Activated CD4-positive, alpha-beta T cell treated with anti-CD3 and anti-CD28 coated beads, Interleukin-2, Interleukin-6, amounts not matched to agents 100 ng/mL and 50 ng/mL, durations not matched to agents 16 hours and 8 hours (primary cell): ENCODE measurements at regions not wholly inside any gene's neighbourhood (a gene's known extent, or its start where the extent isn't known, plus 50 kb on each side); places are given as distances from the start of the nearest gene placed in this dataset.
"Not testable (repeated sequence)": the region's sequence is repeated elsewhere in the genome, so short reads cannot be mapped to it uniquely, and the experiment has no call there.

Experiments
- DNase-seq: peaks from one replicate; pipeline ENCODE4 v3.0.0-alpha.2; 2020

DNA sequence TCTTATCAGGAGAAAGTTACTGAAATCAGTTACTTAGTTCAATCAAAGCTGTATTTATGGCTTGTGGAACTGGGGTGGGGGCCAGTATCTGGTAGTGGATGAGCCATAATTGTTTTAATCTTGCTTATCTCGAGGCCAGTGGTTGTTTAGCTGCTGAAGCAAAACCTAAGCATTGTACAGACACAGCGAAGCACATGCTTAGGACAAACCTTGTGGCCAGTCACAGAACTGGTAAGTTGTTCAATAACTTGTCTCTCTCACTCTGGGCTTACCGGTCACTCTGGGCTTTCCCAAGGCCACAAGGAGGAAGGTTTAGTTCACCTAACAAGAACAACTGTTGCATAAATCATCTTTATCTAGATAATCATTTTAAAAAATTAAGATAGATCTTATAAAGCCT, 296.6 kb upstream of the NETO1 start:
- DNase-seq, result no peak

DNA sequence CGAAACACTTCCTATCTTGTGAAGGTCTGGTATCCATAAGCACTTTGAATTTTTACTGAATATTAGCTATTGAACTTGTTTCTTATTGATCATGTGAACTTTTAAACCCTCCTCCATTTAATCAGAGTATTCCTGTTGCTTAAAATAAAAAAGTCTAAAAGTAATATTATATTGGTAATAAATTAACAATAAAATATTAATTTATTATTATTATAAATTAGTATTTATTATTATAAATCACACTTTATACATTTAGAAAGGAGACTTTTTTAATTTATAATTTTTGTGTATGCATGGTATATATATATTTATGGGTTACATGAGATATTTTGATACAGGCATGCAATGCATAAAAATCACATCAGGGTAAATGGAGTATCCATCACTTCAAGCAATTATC, 295.4 kb upstream of the NETO1 start:
- no peak for DNase-seq

DNA sequence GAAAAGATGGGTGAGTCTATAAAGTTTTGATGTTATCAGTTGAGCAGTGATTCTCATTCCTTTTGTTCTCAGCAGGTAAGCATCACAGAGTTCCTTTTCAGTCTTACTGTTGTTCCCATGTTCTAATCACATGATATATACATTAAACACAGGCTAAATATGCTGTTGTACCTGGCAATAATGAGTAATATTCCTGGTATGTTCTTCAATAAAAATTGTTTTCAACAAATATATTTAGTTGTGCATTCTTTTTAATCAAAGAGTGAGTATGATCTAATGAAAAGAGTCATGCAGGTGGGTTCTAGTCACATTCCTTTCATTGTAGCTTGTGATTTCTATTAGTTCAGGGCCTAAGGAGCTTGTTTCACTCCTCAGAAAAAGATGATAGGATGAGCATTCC, 288.3 kb upstream of the NETO1 start:
- no peak for DNase-seq

DNA sequence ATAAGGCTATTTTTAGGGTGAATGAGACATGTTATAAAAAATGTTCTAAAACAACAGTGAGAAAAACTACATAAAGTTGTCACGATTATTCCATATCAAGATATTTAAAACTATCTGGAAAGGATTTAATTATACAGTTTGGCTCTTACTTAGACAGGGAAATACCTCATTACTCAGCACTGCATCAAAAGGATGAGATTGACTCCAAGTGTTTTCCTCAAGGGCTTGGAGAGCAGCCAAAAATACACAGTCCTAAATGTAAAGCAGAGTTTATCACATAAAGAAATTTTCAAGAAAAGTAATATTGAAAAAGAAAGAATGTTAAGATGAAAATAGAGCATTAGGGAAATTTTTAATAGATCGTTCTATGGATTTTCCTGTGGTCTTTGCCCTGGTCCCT, 285.5 kb upstream of the NETO1 start:
- DNase-seq, result no peak

DNA sequence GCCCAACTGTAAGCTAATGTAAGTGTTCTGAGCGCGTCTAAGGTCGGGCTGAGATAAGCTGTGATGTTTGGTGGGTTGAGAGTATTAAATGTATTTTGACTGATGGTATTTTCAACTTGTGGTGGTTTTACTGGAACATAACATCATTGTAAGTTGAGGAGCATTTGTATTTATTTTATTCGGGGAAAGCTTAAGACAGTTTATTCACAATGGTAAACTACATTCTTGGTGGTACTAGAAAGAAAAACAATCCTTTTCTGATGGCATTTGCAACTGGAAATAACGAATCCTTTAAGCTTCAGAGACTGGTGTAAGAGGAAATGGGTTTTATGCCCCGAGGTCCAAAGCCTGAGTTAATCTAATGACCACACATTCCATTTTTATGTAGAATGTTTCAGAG, 283.3 kb upstream of the NETO1 start:
- no peak for DNase-seq

DNA sequence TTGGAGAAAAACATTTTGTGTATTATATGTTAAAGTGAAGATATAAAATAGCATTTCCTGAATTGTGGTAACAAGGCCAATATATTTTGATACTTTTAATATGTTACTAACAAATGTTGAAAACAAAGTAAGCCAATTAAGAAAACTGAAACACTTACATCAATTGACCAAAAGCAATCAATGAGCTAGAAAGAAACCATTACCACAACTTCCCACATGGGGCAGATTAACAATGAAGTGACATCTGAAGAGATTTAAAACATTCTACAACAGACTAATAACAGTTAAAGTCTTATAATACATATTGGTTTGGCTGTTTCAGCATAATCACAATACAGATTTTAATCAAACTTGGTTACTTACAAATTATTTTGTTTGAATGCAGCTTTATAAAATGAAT, 282.4 kb upstream of the NETO1 start:
- no peak for DNase-seq

DNA sequence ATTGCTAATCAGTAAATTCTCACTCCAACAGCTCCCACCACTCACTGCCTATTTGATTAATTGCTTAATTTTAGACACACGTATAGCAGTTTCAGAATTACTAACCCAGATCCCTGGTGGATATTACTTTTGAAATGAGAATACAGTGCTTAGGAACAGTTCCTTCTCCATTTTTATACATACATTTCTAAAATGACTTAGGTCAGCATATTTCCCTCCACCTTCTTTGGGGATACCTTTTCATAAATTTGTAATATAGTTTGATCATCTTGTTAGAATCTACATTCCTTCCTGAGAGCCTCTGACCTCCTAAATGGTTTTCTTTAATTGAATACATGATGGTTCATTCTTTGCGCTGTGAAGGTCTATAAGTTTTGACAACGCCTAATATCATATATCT, 279.8 kb upstream of the NETO1 start:
- no peak for DNase-seq

DNA sequence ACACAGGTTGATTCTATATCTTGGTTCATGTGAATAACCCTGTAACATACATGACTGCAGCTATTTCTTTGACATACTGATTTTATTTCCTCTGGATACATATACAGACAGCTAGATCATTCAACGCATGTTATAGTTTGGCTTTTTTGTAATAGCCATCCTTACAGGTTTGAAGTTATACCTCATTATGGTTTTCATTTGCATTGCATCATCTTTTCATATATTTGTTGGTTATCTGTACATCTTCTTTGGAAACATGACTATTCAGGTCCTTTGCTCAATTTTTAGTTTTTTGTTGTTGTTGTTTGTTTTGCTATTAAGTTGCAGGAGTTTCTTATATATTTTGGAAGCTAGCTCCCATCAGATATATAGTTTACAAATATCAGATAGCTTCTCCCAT, 276.2 kb upstream of the NETO1 start:
- no peak for DNase-seq

DNA sequence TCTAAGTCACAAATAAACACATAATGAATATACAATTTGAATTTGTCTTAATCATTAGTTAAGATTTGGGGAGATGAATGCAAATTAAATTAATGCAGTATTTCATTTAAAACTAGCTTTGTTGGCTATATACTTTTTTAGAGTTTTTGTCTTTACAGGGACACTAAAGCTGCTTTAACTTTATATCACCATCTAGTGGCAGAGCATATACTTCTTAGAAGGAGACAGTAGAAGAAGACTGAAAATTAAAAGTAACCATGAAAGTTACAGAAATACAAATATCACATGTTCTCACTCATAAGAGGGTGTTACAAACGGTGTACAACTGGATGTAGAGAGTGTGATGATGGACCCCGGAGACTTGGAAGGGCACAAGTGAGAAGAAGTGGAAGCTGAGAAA, 268.3 kb upstream of the NETO1 start:
- no peak for DNase-seq

DNA sequence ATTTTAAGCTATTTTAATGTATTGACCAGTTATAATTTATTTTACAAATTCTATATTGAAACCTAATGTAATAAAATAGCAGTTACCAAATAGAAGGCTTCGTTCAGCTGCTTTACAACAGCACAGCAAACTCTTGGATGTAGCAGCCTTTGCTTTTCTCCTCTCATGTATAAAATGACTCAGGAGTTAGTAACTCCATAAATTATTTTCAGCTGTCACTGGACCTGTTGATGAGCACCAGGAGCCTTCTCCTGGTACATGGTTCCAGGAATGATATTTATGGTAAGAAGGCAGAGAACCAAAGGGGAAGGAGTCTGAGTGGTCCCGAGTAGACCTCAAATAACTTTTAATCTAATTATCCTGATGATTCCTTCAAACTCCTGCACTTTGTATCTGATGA, 256.4 kb upstream of the NETO1 start:
- DNase-seq, result no peak

DNA sequence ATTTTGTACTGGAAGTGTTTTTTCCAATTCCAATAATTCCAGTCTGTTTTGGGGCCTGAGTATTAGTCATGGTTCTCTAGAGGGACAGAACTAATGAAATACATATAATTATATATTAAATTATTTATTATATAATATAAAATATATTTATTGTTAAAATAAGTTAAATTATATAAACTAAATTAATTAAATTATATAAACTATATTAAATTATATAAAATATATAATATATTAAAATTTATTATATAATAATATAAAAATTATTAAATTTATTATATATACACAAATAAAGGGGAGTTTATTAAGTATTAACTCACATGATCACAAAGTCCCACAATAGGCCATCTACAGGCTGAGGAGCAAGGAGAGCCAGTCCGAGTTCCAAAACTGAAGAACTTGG, 253.4 kb upstream of the NETO1 start:
- DNase-seq, result no peak

DNA sequence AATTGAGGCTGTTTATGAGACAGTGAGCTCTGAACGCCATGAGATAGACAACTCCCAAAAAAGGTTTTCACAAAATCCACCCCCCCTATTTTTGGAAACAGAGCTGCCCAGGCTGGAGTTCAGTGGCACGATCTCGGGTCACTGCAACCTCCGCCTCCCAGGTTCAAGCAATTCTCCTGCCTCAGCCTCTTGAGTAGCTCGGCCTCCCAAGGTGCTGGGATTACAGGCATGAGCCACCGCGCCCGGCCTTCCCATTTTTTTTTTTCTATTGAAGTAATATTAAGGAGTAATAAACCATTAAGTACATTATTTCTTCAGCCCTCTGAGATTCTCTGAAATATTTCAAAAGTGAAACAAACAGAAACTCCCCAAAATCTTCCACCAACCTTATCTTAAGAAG, 252.8 kb upstream of the NETO1 start:
- no peak for DNase-seq

DNA sequence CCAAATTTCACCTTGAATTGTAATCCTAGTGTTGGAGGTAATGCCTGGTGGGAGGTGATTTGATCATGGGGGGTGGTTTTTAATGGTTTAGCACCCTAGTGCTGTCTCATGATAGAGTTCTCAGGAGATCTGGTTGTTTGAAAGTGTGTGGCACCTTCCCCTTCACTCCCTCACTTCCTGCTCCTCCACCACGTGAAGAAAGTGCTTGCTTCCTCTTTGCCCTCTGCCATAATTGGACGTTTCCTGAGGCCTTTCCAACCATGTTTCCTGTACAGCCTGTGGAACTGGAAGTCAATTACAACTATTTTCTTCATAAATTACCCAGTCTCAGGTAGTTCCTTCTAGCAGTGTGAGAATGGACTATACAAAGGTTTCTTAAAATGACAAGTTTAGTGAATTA, 251.8 kb upstream of the NETO1 start:
- no peak for DNase-seq

DNA sequence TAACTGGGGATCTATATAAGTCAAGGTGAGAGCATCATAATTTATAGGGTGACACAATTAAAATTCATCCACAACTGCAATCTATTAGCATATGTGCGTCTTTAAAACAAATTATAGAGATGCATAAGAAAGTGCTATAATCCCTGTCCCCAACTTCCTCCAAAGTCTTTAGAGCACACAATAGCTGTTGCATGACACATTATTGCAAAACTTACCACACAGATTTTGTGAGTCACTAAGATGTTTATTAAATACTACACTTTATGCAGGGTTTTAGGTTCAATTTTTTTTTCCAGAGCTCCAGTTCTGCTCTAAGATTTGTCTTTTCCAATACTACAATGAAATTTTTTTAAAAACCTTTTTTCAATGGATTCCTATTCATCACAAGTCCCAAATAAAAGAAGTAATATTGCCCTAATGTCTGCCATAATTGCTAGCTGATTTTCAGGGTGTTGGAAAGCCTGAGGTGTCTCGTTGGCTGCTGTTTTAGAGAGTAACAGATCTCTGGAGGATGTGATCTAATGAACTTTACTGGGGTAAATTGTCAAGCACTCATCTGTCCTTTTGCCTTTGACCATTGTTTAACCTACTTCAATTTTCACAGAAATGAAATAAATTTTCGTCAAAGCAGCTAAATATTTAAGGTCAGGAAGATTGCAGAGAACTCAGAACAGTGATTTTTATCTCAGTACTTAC, 250.5 kb upstream of the NETO1 start:
- DNase-seq, result no peak

DNA sequence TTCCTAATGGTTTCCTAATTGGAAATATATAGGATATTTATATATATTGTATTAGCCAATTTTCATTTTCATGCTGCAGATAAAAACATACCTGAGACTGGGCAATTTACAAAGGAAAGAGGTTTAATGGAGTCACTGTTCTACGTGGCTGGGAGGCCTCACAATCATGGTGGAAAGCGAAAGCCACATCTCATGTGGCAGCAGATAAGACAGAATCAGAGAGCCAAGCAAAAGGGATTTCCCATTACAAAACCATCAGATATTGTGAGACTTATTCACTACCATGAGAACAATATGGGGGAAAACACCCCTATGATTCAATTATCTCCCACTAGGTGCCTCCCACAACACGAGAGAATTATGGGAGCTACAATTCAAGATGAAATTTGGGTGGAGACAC, 242.5 kb upstream of the NETO1 start:
- DNase-seq, result no peak

DNA sequence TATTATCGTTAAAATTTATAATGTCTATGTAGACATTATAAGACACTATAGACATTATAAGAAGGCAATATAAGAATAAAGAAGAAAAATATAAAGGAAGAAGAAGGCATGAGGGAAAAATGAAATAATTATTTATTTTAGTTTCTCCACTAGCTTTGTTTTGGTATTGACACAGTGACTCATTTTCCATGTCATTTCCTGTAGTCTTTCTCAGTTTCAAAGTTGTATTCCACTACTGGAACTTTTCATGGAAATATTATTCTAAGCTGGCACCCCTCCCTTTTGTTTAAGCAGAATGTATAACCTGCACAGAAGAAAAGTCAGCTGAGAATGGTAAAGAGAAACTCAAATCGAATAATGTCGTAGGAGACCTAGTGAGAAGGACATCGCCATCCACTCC, 234.2 kb upstream of the NETO1 start:
- DNase-seq, result no peak

DNA sequence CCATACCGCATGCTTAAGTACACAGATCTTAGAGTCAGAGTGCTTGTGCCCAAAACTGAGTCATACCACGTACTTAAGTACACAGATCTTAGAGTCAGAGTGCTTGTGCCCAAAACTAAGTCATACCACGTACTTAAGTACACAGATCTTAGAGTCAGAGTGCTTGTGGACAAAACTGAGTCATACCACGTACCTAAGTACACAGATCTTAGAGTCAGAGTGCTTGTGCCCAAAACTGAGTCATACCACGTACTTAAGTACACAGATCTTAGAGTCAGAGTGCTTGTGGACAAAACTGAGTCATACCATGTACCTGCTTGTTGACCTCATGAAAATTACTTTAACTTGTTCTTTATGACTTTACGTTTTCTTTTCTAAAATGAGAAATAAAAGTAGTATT, 233.7 kb upstream of the NETO1 start:
- DNase-seq, result not testable (repeated sequence)

DNA sequence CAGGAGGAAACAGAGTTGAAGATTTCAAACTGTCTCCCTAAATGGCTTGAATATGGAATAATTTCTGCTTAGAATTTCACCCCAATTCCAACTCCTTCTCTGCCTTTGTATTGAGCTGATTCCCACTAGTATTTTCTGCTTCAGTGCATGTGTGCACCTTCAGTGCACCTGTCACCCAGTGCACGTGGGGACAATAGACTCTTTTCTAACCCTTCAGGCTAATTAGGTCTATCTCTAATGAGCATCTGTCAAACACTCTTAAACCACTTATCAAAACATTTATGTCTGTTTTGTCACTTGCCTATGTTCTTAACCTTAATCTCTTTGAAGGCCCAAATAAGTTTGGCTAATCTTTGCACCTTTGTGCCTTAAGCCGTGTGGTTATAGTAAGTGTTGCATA, 232.0 kb upstream of the NETO1 start:
- no peak for DNase-seq

DNA sequence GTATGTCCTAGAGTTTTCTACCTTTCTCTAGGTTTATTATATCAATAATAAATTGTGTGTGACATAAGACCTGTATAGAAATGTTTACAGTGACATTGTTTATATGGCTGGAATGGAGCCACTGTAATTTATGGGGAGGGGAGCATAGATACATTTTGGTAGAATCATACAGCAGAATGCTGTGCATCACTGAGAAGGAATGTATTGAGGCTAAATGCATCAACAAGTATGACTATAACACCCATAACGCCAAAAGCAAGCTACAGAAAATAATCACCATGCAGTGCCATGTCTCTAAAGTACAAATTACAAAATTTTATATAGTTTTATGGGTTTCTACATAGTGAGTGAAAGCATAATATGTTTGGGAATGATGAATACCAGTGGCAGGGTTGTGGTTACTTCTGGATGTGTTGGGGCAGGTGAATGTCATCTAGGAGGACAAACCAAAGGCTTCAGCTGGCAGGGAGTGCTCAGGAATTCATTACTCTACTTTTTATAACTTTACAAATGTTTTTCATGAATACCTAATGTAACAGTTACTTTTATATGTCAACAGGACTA, 226.0 kb upstream of the NETO1 start:
- DNase-seq, result no peak

DNA sequence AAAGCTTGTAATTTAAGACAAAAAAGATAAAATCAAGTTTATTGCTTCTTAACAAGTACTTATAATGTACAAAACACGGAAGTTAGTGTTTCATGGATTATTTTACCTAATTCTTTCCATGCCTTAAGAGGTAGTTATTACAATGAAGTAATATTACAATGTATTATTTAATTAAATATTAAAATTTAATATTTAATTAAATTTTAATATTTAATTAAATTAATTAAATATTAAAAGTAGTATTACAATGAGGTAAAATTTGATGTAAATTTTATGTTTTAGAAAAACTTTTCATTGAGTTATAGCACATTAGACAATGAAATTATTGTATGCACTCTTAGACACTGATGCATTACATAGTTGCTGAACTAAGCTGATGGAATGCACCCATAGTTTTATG, 220.7 kb upstream of the NETO1 start:
- DNase-seq, result no peak

DNA sequence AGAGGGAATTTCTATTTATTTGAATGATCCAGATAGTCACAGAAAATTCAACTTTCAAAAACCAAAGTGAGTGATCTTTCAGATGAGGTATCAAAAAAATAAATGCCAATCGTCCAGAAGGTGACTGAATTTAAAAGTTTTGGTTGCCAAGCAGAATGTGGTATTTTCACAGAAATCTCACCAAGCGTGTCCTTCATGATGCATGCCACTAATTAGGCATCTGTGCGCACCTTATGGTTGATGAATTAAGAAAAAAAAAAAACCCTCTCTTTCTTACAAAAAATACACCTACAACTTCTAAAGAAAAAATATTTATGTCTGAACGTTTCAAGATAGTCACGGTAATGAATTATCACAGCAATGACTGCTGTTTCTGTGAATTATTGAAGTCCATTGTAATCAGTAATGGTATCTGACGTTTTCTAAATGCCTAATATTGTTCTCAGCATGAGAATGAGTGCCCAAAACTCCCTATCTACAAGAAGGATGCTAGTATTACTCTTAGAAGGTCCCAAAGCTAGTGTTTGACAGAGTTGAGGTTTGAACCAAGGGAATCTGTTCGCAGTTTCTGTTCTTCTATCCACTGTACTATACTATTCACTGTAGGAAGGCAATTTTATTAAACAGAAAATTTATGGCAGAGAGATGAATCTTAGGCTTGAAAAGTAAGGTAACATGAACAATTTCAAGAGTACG, 219.6 kb upstream of the NETO1 start:
- DNase-seq, result no peak

DNA sequence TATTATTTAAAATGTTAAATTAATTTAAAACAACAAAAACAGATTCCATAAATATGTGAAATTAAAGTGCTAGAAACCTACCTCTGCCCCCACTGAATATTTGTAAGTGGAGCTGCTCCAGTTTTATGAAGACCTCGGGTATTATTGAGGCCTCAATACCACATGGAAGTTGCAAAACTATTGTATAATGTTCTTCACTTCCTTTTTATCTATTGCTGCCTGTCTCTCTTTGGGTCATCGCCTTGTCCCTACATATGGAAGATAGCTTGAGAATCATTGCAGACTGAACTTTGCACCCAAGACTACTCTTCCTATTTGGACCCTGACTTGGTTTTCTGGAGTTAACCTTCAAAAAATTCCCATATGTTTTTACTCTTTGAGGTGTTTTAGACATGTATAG, 212.1 kb upstream of the NETO1 start:
- DNase-seq, result no peak

DNA sequence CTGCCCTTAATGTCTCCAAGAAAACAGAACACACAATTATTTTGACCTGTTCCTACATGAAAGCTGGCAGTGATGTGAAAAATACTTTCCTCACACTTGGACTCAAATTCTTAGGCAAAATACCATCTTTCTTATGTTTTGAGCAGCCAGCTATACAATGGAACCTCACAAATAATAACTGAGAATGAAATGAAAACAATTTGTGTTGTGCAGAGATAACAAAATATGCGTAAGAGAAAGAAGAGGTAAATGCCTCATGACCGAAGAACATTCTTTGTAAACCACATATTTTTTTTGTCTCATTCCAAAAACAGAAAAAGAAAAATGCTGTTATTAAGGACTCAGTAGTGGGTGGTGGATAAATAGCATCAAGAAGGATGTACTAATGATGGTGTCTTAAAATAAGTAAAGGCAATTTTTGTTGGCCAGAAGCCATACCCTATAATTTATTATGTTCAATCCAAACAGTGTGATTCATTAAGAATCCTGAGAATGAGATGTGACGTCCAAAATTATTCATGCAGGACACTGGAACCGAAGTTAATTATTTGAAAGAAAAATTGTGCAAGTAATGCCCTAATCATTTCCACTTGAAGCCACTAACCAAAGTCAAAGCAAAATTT, 193.0 kb upstream of the NETO1 start:
- no peak for DNase-seq

DNA sequence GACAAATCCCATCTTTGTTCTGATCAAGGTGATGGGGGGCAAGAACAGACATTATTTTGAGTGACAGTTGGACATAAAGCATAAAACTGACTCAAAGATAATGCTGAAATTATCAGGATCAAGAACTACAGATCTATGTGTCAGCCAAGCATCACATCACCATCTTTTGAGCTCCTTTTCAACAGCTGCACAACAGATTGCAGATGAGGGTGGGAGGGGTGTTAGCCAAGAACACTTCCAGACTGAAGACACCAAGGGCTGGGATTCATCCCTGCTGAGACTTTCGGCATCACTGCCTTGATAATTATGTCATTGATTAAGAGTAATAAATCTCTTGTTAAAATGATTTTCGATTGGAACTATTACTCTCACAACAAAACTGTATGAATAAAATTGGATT, 191.5 kb upstream of the NETO1 start:
- no peak for DNase-seq
